Progenitor cell of endocrine pancreas (in vitro differentiated cells): ENCODE measurements at regions not wholly inside any gene's neighbourhood (a gene's known extent, or its start where the extent isn't known, plus 50 kb on each side); places are given as distances from the start of the nearest gene placed in this dataset.

Experiments
- DNase-seq: peaks from one replicate; pipeline ENCODE4 v3.0.0; 2021; ENCODE audit warnings: low spot score; ENCODE audit not compliant: unreplicated experiment
- H3K27ac Mint-ChIP-seq: 2 replicates; pipeline ENCODE4 v1.8.0; 2021; ENCODE audit warnings: mild to moderate bottlenecking, moderate library complexity, mixed read lengths
- H3K27me3 Mint-ChIP-seq: 2 replicates; pipeline ENCODE4 v1.8.0; 2021; ENCODE audit warnings: mixed read lengths
- H3K36me3 Mint-ChIP-seq: 2 replicates; pipeline ENCODE4 v1.8.0; 2022; ENCODE audit warnings: mixed read lengths; ENCODE audit not compliant: insufficient read depth
- H3K4me1 Mint-ChIP-seq: 2 replicates; pipeline ENCODE4 v1.8.0; 2021; ENCODE audit warnings: low read depth, mixed read lengths
- H3K4me3 Mint-ChIP-seq: 2 replicates; pipeline ENCODE4 v1.8.0; 2021; ENCODE audit warnings: low read depth, mild to moderate bottlenecking, moderate library complexity, mixed read lengths
- H3K9me3 Mint-ChIP-seq: 2 replicates; pipeline ENCODE4 v1.8.0; 2021; ENCODE audit warnings: low read depth, mixed read lengths
- TF ChIP-seq, protein P1 (sequence below): fragments of 200-600 bp; sonication (generic); IDR thresholded peaks from one replicate; pipeline ENCODE4 v1.5.0; 2021; ENCODE audit warnings: antibody characterized with exemption, mild to moderate bottlenecking; ENCODE audit not compliant: unreplicated experiment

DNA sequence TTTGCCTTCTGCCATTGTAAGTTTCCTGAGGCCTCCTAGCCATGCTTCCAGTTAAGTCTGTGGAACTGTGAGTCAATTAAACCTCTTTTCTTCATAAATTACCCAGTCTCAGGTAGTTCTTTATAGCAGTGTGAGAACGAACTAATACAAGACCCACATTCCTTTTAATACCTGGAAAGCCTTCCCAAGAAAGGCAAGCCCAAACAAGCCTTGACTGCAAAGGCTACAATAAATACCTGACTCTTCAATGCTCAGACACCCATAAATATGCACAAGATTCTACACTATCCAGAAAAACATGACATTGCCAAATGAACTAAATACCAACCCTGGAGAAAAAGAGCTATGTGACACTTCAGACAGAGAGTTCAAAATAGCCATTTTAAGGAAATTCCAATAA lies 338.8 kb downstream of the HAO1 start:
- peaks cover 4% of the 10 kb centered on the region for H3K9me3 Mint-ChIP-seq
- H3K36me3 Mint-ChIP-seq, result no peaks in the 10 kb centered on the region
- DNase-seq, result no peak
- no peak overlapping the region for H3K4me3 Mint-ChIP-seq
- no peak overlapping the region for H3K27ac Mint-ChIP-seq
- TF ChIP-seq, protein P1, sequence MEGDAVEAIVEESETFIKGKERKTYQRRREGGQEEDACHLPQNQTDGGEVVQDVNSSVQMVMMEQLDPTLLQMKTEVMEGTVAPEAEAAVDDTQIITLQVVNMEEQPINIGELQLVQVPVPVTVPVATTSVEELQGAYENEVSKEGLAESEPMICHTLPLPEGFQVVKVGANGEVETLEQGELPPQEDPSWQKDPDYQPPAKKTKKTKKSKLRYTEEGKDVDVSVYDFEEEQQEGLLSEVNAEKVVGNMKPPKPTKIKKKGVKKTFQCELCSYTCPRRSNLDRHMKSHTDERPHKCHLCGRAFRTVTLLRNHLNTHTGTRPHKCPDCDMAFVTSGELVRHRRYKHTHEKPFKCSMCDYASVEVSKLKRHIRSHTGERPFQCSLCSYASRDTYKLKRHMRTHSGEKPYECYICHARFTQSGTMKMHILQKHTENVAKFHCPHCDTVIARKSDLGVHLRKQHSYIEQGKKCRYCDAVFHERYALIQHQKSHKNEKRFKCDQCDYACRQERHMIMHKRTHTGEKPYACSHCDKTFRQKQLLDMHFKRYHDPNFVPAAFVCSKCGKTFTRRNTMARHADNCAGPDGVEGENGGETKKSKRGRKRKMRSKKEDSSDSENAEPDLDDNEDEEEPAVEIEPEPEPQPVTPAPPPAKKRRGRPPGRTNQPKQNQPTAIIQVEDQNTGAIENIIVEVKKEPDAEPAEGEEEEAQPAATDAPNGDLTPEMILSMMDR, result no peak
- H3K27me3 Mint-ChIP-seq, result no peaks in the 10 kb centered on the region
- H3K4me1 Mint-ChIP-seq, result no peaks in the 10 kb centered on the region

DNA sequence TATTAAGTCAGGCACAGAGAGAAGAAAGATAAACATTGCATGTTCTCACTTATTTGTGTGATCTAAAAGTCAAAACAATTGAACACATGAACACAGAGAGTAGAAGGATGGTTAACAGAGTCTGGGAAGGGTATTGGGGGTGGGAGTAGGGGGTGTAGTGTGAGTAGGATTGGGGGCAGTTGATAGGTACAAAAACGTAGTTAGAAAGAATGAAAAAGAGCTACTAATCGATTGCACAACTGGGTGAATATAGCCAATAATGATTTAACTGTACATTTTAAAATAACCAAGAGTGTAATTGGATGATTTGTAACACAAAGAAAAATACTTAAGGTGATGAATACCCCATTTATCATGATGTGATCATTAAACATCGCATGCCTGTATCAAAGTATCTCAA lies 333.3 kb downstream of the HAO1 start:
- H3K9me3 Mint-ChIP-seq, result peaks cover 4% of the 10 kb centered on the region
- no peaks in the 10 kb centered on the region for H3K36me3 Mint-ChIP-seq
- H3K27me3 Mint-ChIP-seq, result no peaks in the 10 kb centered on the region
- H3K27ac Mint-ChIP-seq, result no peak overlapping the region
- no peaks in the 10 kb centered on the region for H3K4me1 Mint-ChIP-seq
- DNase-seq, result no peak
- no peak overlapping the region for H3K4me3 Mint-ChIP-seq
- TF ChIP-seq, protein P1, result no peak

DNA sequence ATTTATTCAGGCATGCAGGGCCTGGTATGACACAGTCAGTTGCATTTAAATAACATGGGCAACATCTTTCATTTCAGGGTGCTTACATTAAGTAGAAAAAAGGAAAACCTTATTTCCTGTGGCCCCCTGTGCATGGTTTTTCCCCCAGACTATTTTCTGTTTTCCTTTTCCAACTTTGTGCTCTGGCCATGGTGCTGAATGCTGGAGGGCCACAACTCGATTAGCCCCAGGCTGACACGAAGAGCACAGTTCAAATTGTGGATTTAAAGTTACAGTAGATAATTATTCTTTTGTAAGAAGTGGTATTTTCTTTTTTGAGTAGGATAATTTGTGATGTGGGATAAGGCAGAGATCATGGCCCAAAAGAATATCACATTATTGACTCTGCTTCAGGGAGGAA lies 332.0 kb downstream of the HAO1 start:
- TF ChIP-seq, protein P1, result no peak
- Mint-ChIP-seq H3K4me1 (no peaks in the 10 kb centered on the region), H3K4me3 (no peak overlapping the region), H3K36me3 (no peaks in the 10 kb centered on the region), H3K27ac (no peak overlapping the region), H3K9me3 (peaks cover 4% of the 10 kb centered on the region), H3K27me3 (no peaks in the 10 kb centered on the region)
- DNase-seq, result no peak

DNA sequence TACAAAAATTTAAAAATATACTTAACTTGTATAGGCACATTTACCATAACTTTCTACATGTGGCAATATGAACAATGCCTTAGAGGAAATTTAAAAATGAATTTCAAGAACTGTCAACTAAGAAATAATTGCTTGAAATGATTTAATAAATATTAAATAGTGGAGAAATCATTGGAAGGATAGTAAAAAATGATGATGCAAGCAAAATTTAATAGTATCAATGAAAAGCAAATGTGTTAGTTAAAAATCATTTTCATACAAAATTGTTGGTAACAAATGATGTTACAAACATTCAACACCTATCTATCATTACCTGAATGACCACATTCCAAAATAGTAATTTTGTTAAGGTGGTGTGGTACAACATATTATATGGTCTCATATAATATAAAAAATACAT lies 331.0 kb downstream of the HAO1 start:
- no peaks in the 10 kb centered on the region for H3K36me3 Mint-ChIP-seq
- no peak overlapping the region for H3K27ac Mint-ChIP-seq
- TF ChIP-seq, protein P1, result no peak
- no peaks in the 10 kb centered on the region for H3K27me3 Mint-ChIP-seq
- H3K9me3 Mint-ChIP-seq, result peaks cover 4% of the 10 kb centered on the region
- no peak for DNase-seq
- no peaks in the 10 kb centered on the region for H3K4me1 Mint-ChIP-seq
- no peak overlapping the region for H3K4me3 Mint-ChIP-seq

DNA sequence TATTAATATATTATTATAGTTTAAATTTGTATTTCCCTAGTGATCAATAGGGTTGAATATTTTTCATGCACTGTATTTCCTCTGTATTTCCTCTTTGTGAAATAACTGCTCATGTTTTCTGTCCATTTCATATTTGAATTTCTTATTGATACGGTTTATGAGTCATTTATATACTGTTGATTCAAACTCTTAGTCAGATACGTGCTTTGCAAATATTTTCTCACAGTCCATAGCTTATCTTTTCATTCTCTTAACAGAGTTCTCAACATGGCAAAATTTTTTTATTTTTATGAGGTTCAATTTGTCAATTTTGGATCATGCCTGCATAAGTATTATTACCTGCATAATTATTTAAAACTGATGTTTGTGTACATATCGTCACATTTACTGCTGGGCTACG lies 329.6 kb downstream of the HAO1 start:
- no peak overlapping the region for H3K27ac Mint-ChIP-seq
- H3K9me3 Mint-ChIP-seq, result no peaks in the 10 kb centered on the region
- TF ChIP-seq, protein P1, result no peak
- no peaks in the 10 kb centered on the region for H3K36me3 Mint-ChIP-seq
- DNase-seq, result no peak
- H3K27me3 Mint-ChIP-seq, result no peaks in the 10 kb centered on the region
- no peaks in the 10 kb centered on the region for H3K4me1 Mint-ChIP-seq
- H3K4me3 Mint-ChIP-seq, result no peak overlapping the region

DNA sequence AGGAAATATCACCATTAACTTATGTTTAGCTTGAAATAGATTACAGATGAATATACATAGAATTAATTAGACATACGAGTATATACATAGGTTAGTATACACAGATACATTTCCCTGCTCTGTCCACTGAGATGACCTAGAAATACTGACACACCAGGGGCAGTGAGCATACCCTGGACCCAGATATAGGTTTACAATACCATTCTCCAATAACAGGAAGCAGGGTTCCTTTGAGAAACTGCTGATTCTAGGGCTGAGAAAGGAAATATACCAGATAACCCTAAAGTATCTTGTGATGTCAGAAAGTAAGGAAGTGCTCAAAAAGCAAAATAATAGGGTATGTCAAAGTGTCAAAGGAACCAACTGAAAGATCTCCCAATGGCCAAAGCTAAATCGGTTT lies 322.5 kb downstream of the HAO1 start:
- Mint-ChIP-seq H3K9me3 (peaks cover 3% of the 10 kb centered on the region), H3K36me3 (peaks cover 2% of the 10 kb centered on the region), H3K27me3 (no peaks in the 10 kb centered on the region), H3K27ac (no peak overlapping the region), H3K4me1 (peaks cover 2% of the 10 kb centered on the region), H3K4me3 (no peak overlapping the region)
- TF ChIP-seq, protein P1, result no peak
- DNase-seq, result no peak
